ENCODE measurements at regions not wholly inside any gene's neighbourhood (a gene's known extent, or its start where the extent isn't known, plus 50 kb on each side); places are given as distances from the start of the nearest gene placed in this dataset.

- H3K27me3 ChIP-seq, result no peaks in the 10 kb centered on the region
- H3K4me1 ChIP-seq, result no peaks in the 10 kb centered on the region
- intact Hi-C loops (cut with DNase I; ENCODE audit: low total_unique reads), result no loop called here
- WGBS, 2 donors, result 94 to 99% methylated on average over 5 of the region's 5 CpGs
- no peak overlapping the region for H3K4me3 ChIP-seq
- DNase-seq, result no peak
- H3K27ac ChIP-seq, result no peak overlapping the region
- H3K9me3 ChIP-seq, result no peaks in the 10 kb centered on the region
- TF ChIP-seq POLR2A (IDR thresholded peaks at IDR 0.05) (no peak), CTCF (IDR thresholded peaks at IDR 0.05) (no peak)
- no peaks in the 10 kb centered on the region for H3K36me3 ChIP-seq (ENCODE audit: low read depth, missing control alignments)
Observed at GRCh38 chr2:239747771-239748170, 277.4 kb downstream of the NDUFA10 start.

- no peaks in the 10 kb centered on the region for H3K4me1 ChIP-seq
- no peak for DNase-seq
- TF ChIP-seq CTCF (IDR thresholded peaks at IDR 0.05), result no peak
- no peak for TF ChIP-seq POLR2A (IDR thresholded peaks at IDR 0.05)
- H3K36me3 ChIP-seq (ENCODE audit: low read depth, missing control alignments), result no peaks in the 10 kb centered on the region
- no peak overlapping the region for H3K27ac ChIP-seq
- no peaks in the 10 kb centered on the region for H3K27me3 ChIP-seq
- no peak overlapping the region for H3K4me3 ChIP-seq
- H3K9me3 ChIP-seq, result no peaks in the 10 kb centered on the region
- 81 to 90% methylated on average over 13 to 16 of the region's 16 CpGs for WGBS, 2 donors
- intact Hi-C loops (cut with DNase I; ENCODE audit: low total_unique reads), result no loop called here
Observed at GRCh38 chr2:239747274-239747673, 277.9 kb downstream of the NDUFA10 start.

- no peak for DNase-seq
- TF ChIP-seq CTCF (IDR thresholded peaks at IDR 0.05) (no peak), POLR2A (IDR thresholded peaks at IDR 0.05) (no peak)
- Histone ChIP-seq H3K4me1 (no peaks in the 10 kb centered on the region), H3K9me3 (no peaks in the 10 kb centered on the region), H3K27me3 (no peaks in the 10 kb centered on the region), H3K36me3 (ENCODE audit: low read depth, missing control alignments) (no peaks in the 10 kb centered on the region), H3K27ac (no peak overlapping the region), H3K4me3 (no peak overlapping the region)
- WGBS, 2 donors, result 74 to 88% methylated on average over 15 to 17 of the region's 17 CpGs
- intact Hi-C loops (cut with DNase I; ENCODE audit: low total_unique reads), result no loop called here
Observed at GRCh38 chr2:239746559-239747246, 278.4 kb downstream of the NDUFA10 start.

- TF ChIP-seq POLR2A (IDR thresholded peaks at IDR 0.05) (no peak), CTCF (IDR thresholded peaks at IDR 0.05) (no peak)
- no peak for DNase-seq
- 44 to 55% methylated on average over 18 to 24 of the region's 24 CpGs for WGBS, 2 donors
- intact Hi-C loops (cut with DNase I; ENCODE audit: low total_unique reads), result no loop called here
- no peaks in the 10 kb centered on the region for H3K36me3 ChIP-seq (ENCODE audit: low read depth, missing control alignments)
- no peak overlapping the region for H3K27ac ChIP-seq
- no peaks in the 10 kb centered on the region for H3K9me3 ChIP-seq
- no peak overlapping the region for H3K4me3 ChIP-seq
- H3K27me3 ChIP-seq, result no peaks in the 10 kb centered on the region
- no peaks in the 10 kb centered on the region for H3K4me1 ChIP-seq
Observed at GRCh38 chr2:239745386-239746227, 279.5 kb downstream of the NDUFA10 start.

Data from testis (tissue), 2 donors.